Lung (tissue), 11 donors: ENCODE measurements at regions not wholly inside any gene's neighbourhood (a gene's known extent, or its start where the extent isn't known, plus 50 kb on each side); places are given as distances from the start of the nearest gene placed in this dataset.

ENCODE experiments used
- ATAC-seq: fragments of 200-7000 bp; cut with Tn5 transposase; one replicate; pipeline ENCODE4 v1.9.1; 2020; ENCODE audit warnings: moderate number of reproducible peaks; ENCODE audit not compliant: insufficient read depth, low FRiP score
- DNase-seq, 3 donors: peaks; one replicate each; pipeline ENCODE4 v3.0.0-alpha.2; 2013 to 2017
- H3K27ac ChIP-seq, 2 donors: one replicate each; pipeline ENCODE4 v1.5.1; 2013; ENCODE audit warnings: mild to moderate bottlenecking in 2 of 2, moderate library complexity in 2 of 2, control low read depth in 1 of 2, inconsistent platforms in 1 of 2, low read depth in 1 of 2, low read length in 1 of 2
- H3K27me3 ChIP-seq, 3 donors: one replicate each; pipeline ENCODE4 v1.5.1; 2013; ENCODE audit warnings: low read length in 2 of 3; ENCODE audit not compliant: control insufficient read depth in 3 of 3, insufficient read depth in 3 of 3
- H3K36me3 ChIP-seq, 4 donors: one replicate each; pipeline ENCODE4 v1.5.1; 2013; ENCODE audit warnings: low read length in 4 of 4, mild to moderate bottlenecking in 1 of 4, moderate library complexity in 1 of 4; ENCODE audit not compliant: control insufficient read depth in 4 of 4, insufficient read depth in 4 of 4
- H3K4me1 ChIP-seq, 5 donors: one replicate each; pipeline ENCODE4 v1.5.1; 2013; ENCODE audit warnings: low read length in 5 of 5, mild to moderate bottlenecking in 2 of 5, moderate library complexity in 1 of 5; ENCODE audit not compliant: control insufficient read depth in 5 of 5, insufficient read depth in 5 of 5
- H3K4me3 ChIP-seq: one replicate; pipeline ENCODE4 v1.5.1; 2013; ENCODE audit warnings: mild to moderate bottlenecking, control low read depth, moderate library complexity
- H3K9ac ChIP-seq, 2 donors: one replicate each; pipeline ENCODE4 v1.5.1; 2013; ENCODE audit warnings: low read length in 2 of 2, control low read depth in 1 of 2; ENCODE audit not compliant: insufficient read depth in 1 of 2
- H3K9me3 ChIP-seq, 4 donors: one replicate each; pipeline ENCODE4 v1.5.1; 2013; ENCODE audit warnings: low read length in 3 of 4, mild to moderate bottlenecking in 1 of 4, moderate library complexity in 1 of 4; ENCODE audit not compliant: control insufficient read depth in 4 of 4, insufficient read depth in 3 of 4
- CTCF ChIP-seq: IDR thresholded peaks from 2 replicates; pipeline ENCODE4 v1.5.1; 2012; ENCODE audit warnings: mild to moderate bottlenecking; ENCODE audit errors: control extremely low read depth, extremely low read depth
- WGBS, 2 donors: extraction: QIAGEN DNeasy Blood & Tissue Kit; methylation state at CpG; one replicate each; pipeline ENCODE4 v1.1.7; 2013; 5-methylcytosine and 5-hydroxymethylcytosine counted together
- donor health status: control.
- donor health status: control.
- donor health status: Bipolar disorder and iron deficiency.
- donor health status: healthy.
- donor health status: DM: yes; HTN: yes; CAD: no.

GRCh38 chrY:15578761-15579160 is 1054.4 kb downstream of the NLGN4Y start:
- no peaks in the 10 kb centered on the region for H3K36me3 ChIP-seq
- DNase-seq (peak in 1 of 3 donors; percentile 58), ATAC-seq (no peak)
- H3K9ac ChIP-seq, result no peak overlapping the region
- H3K4me3 ChIP-seq, result no peak overlapping the region
- H3K27ac ChIP-seq, result no peak overlapping the region
- H3K9me3 ChIP-seq, result no peaks in the 10 kb centered on the region
- H3K4me1 ChIP-seq, result no peaks in the 10 kb centered on the region
- TF ChIP-seq CTCF, result no peak
- no peaks in the 10 kb centered on the region for H3K27me3 ChIP-seq

GRCh38 chrY:15579245-15579644 is 1054.9 kb downstream of the NLGN4Y start:
- no peak for TF ChIP-seq CTCF
- no peak overlapping the region for H3K4me3 ChIP-seq
- H3K9me3 ChIP-seq, result no peaks in the 10 kb centered on the region
- ATAC-seq (no peak), DNase-seq (no peak)
- no peak overlapping the region for H3K9ac ChIP-seq
- H3K27me3 ChIP-seq, result no peaks in the 10 kb centered on the region
- no peaks in the 10 kb centered on the region for H3K4me1 ChIP-seq
- H3K27ac ChIP-seq, result no peak overlapping the region
- H3K36me3 ChIP-seq, result no peaks in the 10 kb centered on the region

GRCh38 chrY:15583111-15583510 is 1058.8 kb downstream of the NLGN4Y start:
- no peak for TF ChIP-seq CTCF
- 68% methylated on average over 2 of the region's 2 CpGs; no CpG with 5 or more reads in 1 of the 2 donors for WGBS, 2 donors
- Histone ChIP-seq H3K36me3 (no peaks in the 10 kb centered on the region), H3K27ac (no peak overlapping the region), H3K4me1 (no peaks in the 10 kb centered on the region), H3K9me3 (no peaks in the 10 kb centered on the region), H3K4me3 (no peak overlapping the region), H3K9ac (no peak overlapping the region), H3K27me3 (no peaks in the 10 kb centered on the region)
- ATAC-seq, result no peak
- no peak for DNase-seq

- DNase-seq, result no peak
- Histone ChIP-seq H3K9ac (no peak overlapping the region), H3K4me3 (no peak overlapping the region), H3K36me3 (no peaks in the 10 kb centered on the region), H3K27ac (no peak overlapping the region), H3K4me1 (no peaks in the 10 kb centered on the region), H3K27me3 (no peaks in the 10 kb centered on the region), H3K9me3 (no peaks in the 10 kb centered on the region)
- TF ChIP-seq CTCF, result no peak
- WGBS, 2 donors, result 92% methylated on average over 2 of the region's 2 CpGs; no CpG with 5 or more reads in 1 of the 2 donors
- ATAC-seq, result no peak
Measured at GRCh38 chrY:15592957-15593356, 1068.6 kb downstream of the NLGN4Y start.
